GM12878 (cell line): ENCODE measurements at regions not wholly inside any gene's neighbourhood (a gene's known extent, or its start where the extent isn't known, plus 50 kb on each side); places are given as distances from the start of the nearest gene placed in this dataset.

Experiments
- ATAC-seq: fragments of 200-7000 bp; cut with Tn5 transposase; 3 replicates; pipeline ENCODE4 v1.9.1; 2020; ENCODE audit warnings: mild to moderate bottlenecking, moderate library complexity
- BruUV-seq: library from RNA; stranded (reverse); fragments of 400-500 nt; replicated peaks from 2 replicates; lab custom pipeline; 2021; lab: Mats Ljungman, UMichigan
- CTCF ChIA-PET: fragments of 300-600 bp; sonication (Branson Sonifier 250); formaldehyde crosslinking; extraction: SDS; loops from one replicate; lab custom pipeline; 2021; ENCODE audit warnings: inconsistent platforms; lab: Yijun Ruan, JAX
- POLR2A ChIA-PET: fragments of 350-600 bp; formaldehyde crosslinking; extraction: SDS; loops from one replicate; lab custom pipeline; 2021; ENCODE audit warnings: inconsistent platforms; lab: Charles Lee
- RAD21 ChIA-PET: fragments of 300-600 bp; sonication (Branson Sonifier 250); formaldehyde crosslinking; loops from one replicate; lab custom pipeline; 2023; ENCODE audit warnings: antibody characterized with exemption; ENCODE audit not compliant: unreplicated experiment; lab: Charles Lee
- SMC1A ChIA-PET: fragments of 300-600 bp; sonication (Branson Sonifier 250); formaldehyde crosslinking; loops from one replicate; lab custom pipeline; 2023; ENCODE audit not compliant: unreplicated experiment, uncharacterized antibody; lab: Charles Lee
- DNase-seq: peaks from one replicate; pipeline ENCODE4 v3.0.0-alpha.2; 2011; ENCODE audit warnings: low read depth, low spot score
- FAIRE-seq: peaks from 3 replicates; lab custom pipeline; 2011; peaks lifted over from hg19 to GRCh38; lab: Jason Lieb, UNC
- H2AFZ ChIP-seq: 2 replicates; pipeline ENCODE4 v1.6.0; 2011; ENCODE audit warnings: low read depth, low read length, control low read depth; ENCODE audit not compliant: control insufficient read depth
- H3K27ac ChIP-seq: 2 replicates; pipeline ENCODE4 v1.5.1; 2011; ENCODE audit warnings: control low read depth; ENCODE audit not compliant: control insufficient read depth, insufficient read depth
- H3K27me3 ChIP-seq, 2 experiments: replicated peaks in 1 of 2; 2 replicates each; pipeline versions ENCODE4 v1.6.0 to v1.6.1; 2011; ENCODE audit warnings: low read length in 1 of 2; ENCODE audit not compliant: control insufficient read depth in 2 of 2, insufficient read depth in 2 of 2
- H3K36me3 ChIP-seq, 2 experiments: 2 replicates each; pipeline ENCODE4 v1.5.1; 2011; ENCODE audit warnings: low read length in 1 of 2; ENCODE audit not compliant: control insufficient read depth in 2 of 2, insufficient read depth in 2 of 2
- H3K4me1 ChIP-seq: 2 replicates; pipeline ENCODE4 v1.6.1; 2011; ENCODE audit warnings: mild to moderate bottlenecking, low read length, moderate library complexity, mixed read lengths; ENCODE audit not compliant: control insufficient read depth, insufficient read depth
- H3K4me2 ChIP-seq: 2 replicates; pipeline ENCODE4 v1.6.0; 2011; ENCODE audit warnings: control low read depth; ENCODE audit not compliant: control insufficient read depth, insufficient read depth
- H3K4me3 ChIP-seq: fragments of 200-600 bp; sonication (generic); 2 replicates; pipeline ENCODE4 v1.5.1; 2016
- H3K79me2 ChIP-seq: 2 replicates; pipeline ENCODE4 v1.6.0; 2011; ENCODE audit warnings: low read length; ENCODE audit not compliant: control insufficient read depth, insufficient read depth
- H3K9ac ChIP-seq: 2 replicates; pipeline ENCODE4 v1.8.0; 2011; ENCODE audit warnings: low read length, control low read depth, mixed read lengths; ENCODE audit not compliant: control insufficient read depth, insufficient read depth
- H3K9me3 ChIP-seq: replicated peaks from 3 replicates; pipeline ENCODE4 v1.5.1; 2011; ENCODE audit warnings: mild to moderate bottlenecking, low read length; ENCODE audit not compliant: control insufficient read depth, insufficient read depth
- H4K20me1 ChIP-seq: 2 replicates; pipeline ENCODE4 v1.6.0; 2011; ENCODE audit not compliant: control insufficient read depth, insufficient read depth
- BCLAF1 ChIP-seq: fragments of 450-650 bp; IDR thresholded peaks from 2 replicates; pipeline ENCODE4 v1.6.1; 2017; ENCODE audit warnings: antibody characterized with exemption, mild to moderate bottlenecking, moderate library complexity
- CEBPZ ChIP-seq: fragments of 150-350 bp; IDR thresholded peaks from 2 replicates; pipeline ENCODE4 v1.6.1; 2016; ENCODE audit warnings: low read depth, low read length
- E2F8 ChIP-seq: fragments of 450-650 bp; IDR thresholded peaks from 2 replicates; pipeline ENCODE4 v1.6.1; 2018; ENCODE audit warnings: mild to moderate bottlenecking, low read depth, moderate library complexity; ENCODE audit not compliant: partially characterized antibody
- EGR1 ChIP-seq, 2 experiments: IDR thresholded peaks; 1 replicate in 1 of 2; 2 replicates in 1 of 2; pipeline ENCODE4 v1.6.1; 2011 to 2012; ENCODE audit warnings: low read depth in 2 of 2, low read length in 2 of 2, borderline replicate concordance in 1 of 2, mild to moderate bottlenecking in 1 of 2, moderate library complexity in 1 of 2
- HSF1 ChIP-seq: fragments of 150-350 bp; IDR thresholded peaks from 2 replicates; pipeline ENCODE4 v1.6.1; 2014; ENCODE audit warnings: mild to moderate bottlenecking, low read depth, low read length
- JUND ChIP-seq: IDR thresholded peaks from 2 replicates; pipeline ENCODE4 v1.6.1; 2012; ENCODE audit warnings: low read depth, mild to moderate bottlenecking, low read length, improper control_type of control experiment, moderate library complexity
- NR2C1 ChIP-seq: fragments of 450-650 bp; IDR thresholded peaks from 2 replicates; pipeline ENCODE4 v1.6.1; 2017; ENCODE audit warnings: antibody characterized with exemption, mild to moderate bottlenecking, moderate library complexity
- POLR2A ChIP-seq: IDR thresholded peaks from 2 replicates; pipeline ENCODE4 v1.6.1; 2011; ENCODE audit warnings: low read depth, mild to moderate bottlenecking, low read length
- SMARCA5 ChIP-seq: fragments of 450-650 bp; IDR thresholded peaks from 2 replicates; pipeline ENCODE4 v1.6.1; 2017; ENCODE audit warnings: mild to moderate bottlenecking
- SRF ChIP-seq, 2 experiments: IDR thresholded peaks; 2 replicates each; pipeline ENCODE4 v1.6.1; 2011; ENCODE audit warnings: low read depth in 2 of 2, low read length in 2 of 2, mild to moderate bottlenecking in 1 of 2, moderate library complexity in 1 of 2
- USF2 ChIP-seq: IDR thresholded peaks from 2 replicates; pipeline ENCODE4 v1.6.1; 2011; ENCODE audit warnings: low read depth, low read length, improper control_type of control experiment, borderline replicate concordance
- ZNF217 ChIP-seq: fragments of 450-650 bp; IDR thresholded peaks from 2 replicates; pipeline ENCODE4 v1.6.1; 2017; ENCODE audit warnings: antibody characterized with exemption, mild to moderate bottlenecking
- WGBS: methylation state at CpG from one replicate; pipeline ENCODE4 v1.1.6; 2016; ENCODE audit warnings: low lambda C conversion rate; ENCODE audit not compliant: insufficient replicate concordance, insufficient coverage; ENCODE audit errors: missing lambda C conversion rate; 5-methylcytosine and 5-hydroxymethylcytosine counted together
- in situ Hi-C: fragments of 300-500 bp; cut with MboI; formaldehyde crosslinking; loops from 9 replicates; pipeline ENCODE4 v1.14.3; 2018; ENCODE audit warnings: mixed read lengths
- intact Hi-C: fragments of 100-400 bp; cut with micrococcal nuclease; formaldehyde crosslinking; loops from one replicate; pipeline ENCODE4 v1.14.2; 2022; ENCODE audit not compliant: unreplicated experiment

GRCh38 chr4:38560340-38560739 lies 103.7 kb upstream of the KLF3 start:
- Histone ChIP-seq H3K79me2 (no peaks in the 10 kb centered on the region), H3K4me1 (peaks cover 21% of the 10 kb centered on the region), H3K4me2 (no peak overlapping the region), H4K20me1 (no peaks in the 10 kb centered on the region), H3K27me3 (no peaks in the 10 kb centered on the region; a peak in 2 of 4 replicates), H2AFZ (no peak overlapping the region), H3K9ac (no peak overlapping the region), H3K4me3 (no peak overlapping the region), H3K36me3 (no peaks in the 10 kb centered on the region), H3K9me3 (no peaks in the 10 kb centered on the region; the same call in 1 of the 3 replicates), H3K27ac (no peak overlapping the region)
- FAIRE-seq: no peak
- peak; percentile 38 for ATAC-seq
- intact Hi-C loops (loop anchor here (2.0 kb wide), 2 partner anchors 36 to 58 kb away; no protein-coding TSS in a partner anchor), in situ Hi-C loops (no loop called here)
- ChIA-PET CTCF (no interaction called here), POLR2A (interaction anchor here (0.6 kb wide), 2 partner anchors 29 to 58 kb away, joined by 3 to 4 read pairs; no protein-coding TSS in a partner anchor), SMC1A (interaction anchor here (1.3 to 1.8 kb wide), 2 partner anchors 51 to 381 kb away, joined by 3 to 5 read pairs; no protein-coding TSS in a partner anchor), RAD21 (interaction anchor here (1.2 to 1.4 kb wide), 2 partner anchors 56 to 250 kb away, joined by 4 read pairs; no protein-coding TSS in a partner anchor)
- no TSS peak for BruUV-seq
- DNase-seq: no peak
- WGBS: 85% methylated on average over 6 of the region's 6 CpGs
- no peak for TF ChIP-seq NR2C1
- TF ChIP-seq ZNF217: no peak
- TF ChIP-seq SMARCA5: no peak
- no peak for TF ChIP-seq SRF (IDR thresholded peaks at IDR 0.05; ENCODE audit: low read depth in 2 of 2, low read length in 2 of 2)
- no peak for TF ChIP-seq JUND
- TF ChIP-seq CEBPZ: no peak
- TF ChIP-seq USF2: no peak
- TF ChIP-seq BCLAF1: no peak
- TF ChIP-seq EGR1 (IDR thresholded peaks at IDR 0.05; ENCODE audit: borderline replicate concordance in 1 of 2, low read depth in 2 of 2, low read length in 2 of 2): no peak
- TF ChIP-seq POLR2A: no peak
- no peak for TF ChIP-seq E2F8
- TF ChIP-seq HSF1: no peak
